HFF-Myc (cell line): ENCODE measurements at regions not wholly inside any gene's neighbourhood (a gene's known extent, or its start where the extent isn't known, plus 50 kb on each side); places are given as distances from the start of the nearest gene placed in this dataset.

ENCODE experiments used
- DNase-seq: peaks from one replicate; pipeline ENCODE4 v3.0.0-alpha.2; 2011; ENCODE audit warnings: low read depth; ENCODE audit errors: extremely low read depth
- H3K4me3 ChIP-seq: replicated peaks from 2 replicates; pipeline ENCODE4 v1.5.1; 2011; ENCODE audit warnings: low read depth, mild to moderate bottlenecking, control low read depth, low read length
- TF ChIP-seq, protein P1 (sequence below): IDR thresholded peaks from 2 replicates; pipeline ENCODE4 v1.5.1; 2012; ENCODE audit warnings: mild to moderate bottlenecking, low read depth, low read length, control low read depth; ENCODE audit errors: missing control alignments

DNA sequence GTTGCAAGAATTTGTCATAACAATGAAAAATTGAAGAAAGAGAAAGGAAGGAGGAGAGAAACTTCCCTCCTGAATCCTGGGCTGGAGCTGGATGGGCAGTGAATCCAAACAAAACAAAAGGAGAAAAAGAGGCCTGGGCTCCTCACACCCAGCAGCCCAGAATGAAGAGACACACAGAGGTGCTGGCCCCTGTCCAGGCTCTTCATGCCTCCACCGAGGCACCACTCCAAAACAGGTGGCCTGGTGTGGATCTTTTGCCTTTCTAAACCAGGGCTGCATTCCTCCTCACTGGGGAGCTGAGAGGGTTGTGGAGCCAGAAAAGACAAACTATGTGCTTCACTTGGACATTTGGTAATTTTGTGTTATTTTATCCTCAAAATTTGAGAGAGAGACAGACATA, 76.0 kb downstream of the FAM124B start:
- no peak for DNase-seq
- H3K4me3 ChIP-seq = no peak overlapping the region
- TF ChIP-seq, protein P1, sequence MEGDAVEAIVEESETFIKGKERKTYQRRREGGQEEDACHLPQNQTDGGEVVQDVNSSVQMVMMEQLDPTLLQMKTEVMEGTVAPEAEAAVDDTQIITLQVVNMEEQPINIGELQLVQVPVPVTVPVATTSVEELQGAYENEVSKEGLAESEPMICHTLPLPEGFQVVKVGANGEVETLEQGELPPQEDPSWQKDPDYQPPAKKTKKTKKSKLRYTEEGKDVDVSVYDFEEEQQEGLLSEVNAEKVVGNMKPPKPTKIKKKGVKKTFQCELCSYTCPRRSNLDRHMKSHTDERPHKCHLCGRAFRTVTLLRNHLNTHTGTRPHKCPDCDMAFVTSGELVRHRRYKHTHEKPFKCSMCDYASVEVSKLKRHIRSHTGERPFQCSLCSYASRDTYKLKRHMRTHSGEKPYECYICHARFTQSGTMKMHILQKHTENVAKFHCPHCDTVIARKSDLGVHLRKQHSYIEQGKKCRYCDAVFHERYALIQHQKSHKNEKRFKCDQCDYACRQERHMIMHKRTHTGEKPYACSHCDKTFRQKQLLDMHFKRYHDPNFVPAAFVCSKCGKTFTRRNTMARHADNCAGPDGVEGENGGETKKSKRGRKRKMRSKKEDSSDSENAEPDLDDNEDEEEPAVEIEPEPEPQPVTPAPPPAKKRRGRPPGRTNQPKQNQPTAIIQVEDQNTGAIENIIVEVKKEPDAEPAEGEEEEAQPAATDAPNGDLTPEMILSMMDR = no peak

DNA sequence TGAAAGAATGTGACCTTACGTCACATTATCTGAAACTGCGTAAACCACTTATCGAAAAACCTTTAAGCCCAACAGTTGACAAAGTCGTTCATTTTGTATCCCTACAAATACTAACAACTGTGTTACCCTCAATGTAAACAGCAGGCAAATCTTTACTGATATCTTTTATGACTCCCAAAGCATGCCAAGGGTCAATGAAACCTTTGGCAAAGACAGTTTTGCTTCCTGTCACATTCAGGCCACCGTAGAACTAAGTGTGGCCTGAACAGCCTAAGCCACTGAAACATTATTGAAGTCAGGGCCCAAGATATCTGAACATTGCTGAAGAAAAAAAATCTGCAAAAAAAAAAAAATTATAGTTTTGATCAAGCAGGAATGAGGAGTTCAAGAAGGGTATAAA, 77.3 kb downstream of the FAM124B start:
- H3K4me3 ChIP-seq = no peak overlapping the region
- DNase-seq = no peak
- TF ChIP-seq, protein P1 = no peak

DNA sequence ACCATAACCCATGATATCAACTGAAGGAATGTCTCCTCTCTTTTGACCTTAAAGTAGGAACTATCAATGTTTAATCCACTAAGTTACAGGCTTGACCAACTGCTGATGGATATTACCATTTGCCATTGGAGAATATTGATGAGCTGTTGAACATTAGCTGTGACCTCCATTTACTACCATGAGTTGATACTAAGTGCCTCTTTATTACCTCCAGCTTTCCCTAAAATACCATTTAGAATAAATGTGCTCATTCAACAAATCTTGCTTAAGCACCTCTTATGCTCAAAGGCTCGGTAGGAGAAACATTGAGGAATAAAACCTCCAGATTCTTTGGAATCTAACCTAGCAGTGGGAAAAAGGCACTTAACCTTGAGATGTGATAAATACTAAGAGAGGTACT, 81.2 kb downstream of the FAM124B start:
- TF ChIP-seq, protein P1 = no peak
- no peak for DNase-seq
- H3K4me3 ChIP-seq = no peak overlapping the region

DNA sequence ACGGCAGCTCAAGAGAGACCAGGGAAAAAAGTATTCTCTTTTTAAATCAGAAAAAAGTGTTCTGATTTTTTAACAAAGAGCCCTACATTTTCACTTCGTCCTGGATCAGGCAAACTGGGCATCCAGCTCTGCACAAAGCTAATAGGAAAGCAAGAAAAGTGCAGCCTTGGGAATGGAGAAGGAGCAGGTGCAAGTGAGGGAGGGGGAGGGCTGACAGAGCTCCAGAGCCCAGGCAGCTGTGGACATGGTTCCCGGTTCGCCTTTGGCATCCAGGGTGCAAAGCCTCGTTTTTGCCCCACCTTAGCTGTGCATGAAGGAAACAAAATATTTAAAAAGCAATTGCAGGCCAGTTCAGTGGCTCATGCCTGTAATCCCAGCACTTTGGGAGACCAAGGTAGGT, 82.2 kb downstream of the FAM124B start:
- H3K4me3 ChIP-seq = no peak overlapping the region
- TF ChIP-seq, protein P1 = no peak
- no peak for DNase-seq

DNA sequence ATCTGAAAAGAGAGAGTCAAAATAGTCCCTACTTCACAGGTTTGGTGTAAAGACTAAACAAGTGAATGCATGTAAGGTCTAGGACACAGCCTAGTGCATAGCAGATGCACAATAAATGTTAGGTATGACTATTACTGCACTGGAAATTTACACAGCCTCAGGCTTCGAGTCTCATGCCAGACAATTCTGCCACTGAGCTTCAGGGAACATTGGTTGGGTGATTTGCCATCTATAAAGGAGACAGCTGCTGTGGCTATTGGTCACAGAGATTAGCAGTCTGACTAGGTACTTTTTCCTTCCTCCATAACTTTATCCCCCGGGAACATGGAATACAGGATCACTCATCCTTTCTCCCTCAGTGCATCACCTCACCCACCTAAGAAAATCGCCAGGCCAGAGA, 89.2 kb downstream of the FAM124B start:
- no peak overlapping the region for H3K4me3 ChIP-seq
- DNase-seq = no peak
- TF ChIP-seq, protein P1 = no peak

DNA sequence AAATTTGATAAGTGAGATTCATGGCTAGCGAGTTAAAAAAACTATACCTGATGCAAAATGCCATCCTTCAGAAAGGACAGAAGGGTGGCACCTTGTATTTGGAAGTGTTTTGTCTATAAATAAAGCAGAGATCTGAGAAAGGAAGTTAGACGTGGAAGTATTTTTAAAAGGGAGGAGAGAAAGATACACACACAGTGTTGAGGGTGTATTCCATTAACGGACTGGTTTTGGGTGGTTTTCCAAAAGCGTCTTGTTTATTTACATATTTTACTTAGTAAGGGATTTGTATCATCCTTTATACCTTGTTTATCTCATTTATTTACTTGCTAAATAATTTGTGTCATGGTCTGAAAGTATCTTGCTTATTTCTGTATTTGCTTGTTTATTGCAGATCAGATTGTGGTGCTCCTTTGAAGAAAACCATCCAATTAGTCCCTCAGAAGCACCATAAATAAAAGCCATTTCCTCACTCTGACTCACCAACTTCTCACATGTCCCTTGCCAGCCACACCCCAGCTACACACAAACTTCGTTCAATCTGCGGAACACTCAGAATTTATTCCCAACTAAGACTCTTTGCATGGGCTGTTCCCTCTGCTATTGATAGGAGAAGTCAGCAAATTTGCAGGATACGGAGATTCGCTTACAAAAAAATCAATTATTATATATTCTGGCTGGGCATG, 90.8 kb downstream of the FAM124B start:
- no peak overlapping the region for H3K4me3 ChIP-seq
- DNase-seq = peak; percentile 10
- TF ChIP-seq, protein P1 = no peak

DNA sequence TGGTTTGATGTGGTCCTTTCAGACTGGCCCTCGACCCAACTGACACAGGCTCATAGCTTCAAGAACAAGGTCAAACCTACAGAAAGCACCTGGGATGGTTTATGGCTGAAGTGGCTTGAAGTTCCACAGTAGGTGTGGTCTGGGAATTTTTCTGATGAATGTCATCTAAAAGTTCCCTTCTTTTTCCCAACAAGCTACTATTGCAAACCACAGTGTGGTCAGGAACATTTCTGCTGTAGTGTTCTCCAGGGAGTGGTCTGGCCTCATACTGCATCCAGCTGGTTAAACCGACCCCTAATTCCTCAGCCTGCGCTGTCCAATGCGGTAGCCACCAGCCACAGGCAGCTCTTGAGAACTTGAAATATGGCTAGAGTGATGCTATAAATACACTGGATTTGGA, 92.7 kb downstream of the FAM124B start:
- DNase-seq = no peak
- TF ChIP-seq, protein P1 = no peak
- H3K4me3 ChIP-seq = no peak overlapping the region
